GM06990 (cell line): ENCODE measurements at regions not wholly inside any gene's neighbourhood (a gene's known extent, or its start where the extent isn't known, plus 50 kb on each side); places are given as distances from the start of the nearest gene placed in this dataset.
A peak's percentile ranks its signal among the peaks of the same experiment; 100 is the strongest.

Source experiments
- DNase-seq: peaks from one replicate; pipeline ENCODE4 v3.0.0-alpha.2; 2011; ENCODE audit not compliant: insufficient read length; ENCODE audit errors: extremely low read depth
- H3K27me3 ChIP-seq: replicated peaks from 2 replicates; pipeline ENCODE4 v1.6.0; 2011; ENCODE audit warnings: low read length; ENCODE audit not compliant: control insufficient read depth, insufficient read depth
- H3K36me3 ChIP-seq: 2 replicates; pipeline ENCODE4 v1.5.1; 2011; ENCODE audit warnings: low read length; ENCODE audit not compliant: control insufficient read depth, insufficient read depth
- H3K4me3 ChIP-seq: replicated peaks from 2 replicates; pipeline ENCODE4 v1.5.1; 2011; ENCODE audit warnings: low read depth, mild to moderate bottlenecking, control low read depth, low read length
- CTCF ChIP-seq: IDR thresholded peaks from 2 replicates; pipeline ENCODE4 v1.5.1; 2011; ENCODE audit warnings: low read length, control low read depth, mild to moderate bottlenecking, inconsistent platforms; ENCODE audit not compliant: insufficient read depth, poor library complexity, severe bottlenecking

GRCh38 chr9:13023498-13023897 lies 248.7 kb downstream of the LURAP1L start:
- no peaks in the 10 kb centered on the region for H3K27me3 ChIP-seq
- DNase-seq = no peak

GRCh38 chr9:13026956-13027355 lies 252.1 kb downstream of the LURAP1L start:
- no peak for TF ChIP-seq CTCF
- H3K27me3 ChIP-seq = no peaks in the 10 kb centered on the region
- DNase-seq = no peak
- no peaks in the 10 kb centered on the region for H3K36me3 ChIP-seq
- no peak overlapping the region for H3K4me3 ChIP-seq

More at GRCh38 chr9:13023498-13023897, 248.7 kb downstream of the LURAP1L start:
- no peak overlapping the region for H3K4me3 ChIP-seq
- no peaks in the 10 kb centered on the region for H3K36me3 ChIP-seq
- TF ChIP-seq CTCF = no peak

GRCh38 chr9:13027879-13028278 lies 251.6 kb downstream of the MPDZ start:
- no peak overlapping the region for H3K4me3 ChIP-seq
- no peak for DNase-seq
- no peaks in the 10 kb centered on the region for H3K27me3 ChIP-seq
- no peaks in the 10 kb centered on the region for H3K36me3 ChIP-seq
- no peak for TF ChIP-seq CTCF

GRCh38 chr9:13032585-13032984 lies 246.9 kb downstream of the MPDZ start:
- no peak for DNase-seq
- H3K36me3 ChIP-seq = no peaks in the 10 kb centered on the region
- no peak for TF ChIP-seq CTCF
- no peaks in the 10 kb centered on the region for H3K27me3 ChIP-seq
- H3K4me3 ChIP-seq = no peak overlapping the region

GRCh38 chr9:13033959-13034693 lies 245.4 kb downstream of the MPDZ start:
- Histone ChIP-seq H3K27me3 (no peaks in the 10 kb centered on the region), H3K4me3 (no peak overlapping the region), H3K36me3 (no peaks in the 10 kb centered on the region)
- TF ChIP-seq CTCF = peak; percentile 52
- peak; percentile 4 for DNase-seq

GRCh38 chr9:13034694-13035002 lies 244.8 kb downstream of the MPDZ start:
- H3K4me3 ChIP-seq = no peak overlapping the region
- DNase-seq = no peak
- no peaks in the 10 kb centered on the region for H3K36me3 ChIP-seq
- no peak for TF ChIP-seq CTCF
- no peaks in the 10 kb centered on the region for H3K27me3 ChIP-seq
